Mesenchymal stem cell (in vitro differentiated cells and primary cell): ENCODE measurements at regions not wholly inside any gene's neighbourhood (a gene's known extent, or its start where the extent isn't known, plus 50 kb on each side); places are given as distances from the start of the nearest gene placed in this dataset.
A peak's percentile ranks its signal among the peaks of the same experiment; 100 is the strongest.

ENCODE experiments used
- DNase-seq: peaks from one replicate; pipeline ENCODE4 v3.0.0-alpha.2; 2013
- H2AFZ ChIP-seq: one replicate; pipeline ENCODE4 v1.6.1; 2013; ENCODE audit warnings: low read depth, mild to moderate bottlenecking, control low read depth, inconsistent platforms, low read length, moderate library complexity
- H2AK5ac ChIP-seq: 2 replicates; pipeline ENCODE4 v1.6.1; 2013; ENCODE audit warnings: low read length, moderate library complexity, mild to moderate bottlenecking, inconsistent platforms; ENCODE audit not compliant: severe bottlenecking
- H2BK120ac ChIP-seq: one replicate; pipeline ENCODE4 v1.6.1; 2013; ENCODE audit warnings: low read depth, mild to moderate bottlenecking, inconsistent platforms, low read length, moderate library complexity
- H2BK12ac ChIP-seq, 2 experiments: one replicate each; pipeline ENCODE4 v1.6.1; 2013; ENCODE audit warnings: inconsistent platforms in 2 of 2, low read length in 2 of 2, mild to moderate bottlenecking in 2 of 2, moderate library complexity in 2 of 2, control low read depth in 1 of 2
- H2BK15ac ChIP-seq: one replicate; pipeline ENCODE4 v1.6.1; 2013; ENCODE audit warnings: mild to moderate bottlenecking, low read depth, inconsistent platforms; ENCODE audit not compliant: poor library complexity, severe bottlenecking
- H2BK5ac ChIP-seq: 2 replicates; pipeline ENCODE4 v1.6.1; 2013; ENCODE audit warnings: low read depth, mild to moderate bottlenecking, low read length, control low read depth, inconsistent platforms; ENCODE audit not compliant: poor library complexity, severe bottlenecking
- H3K14ac ChIP-seq, 2 experiments: one replicate each; pipeline ENCODE4 v1.6.1; 2013; ENCODE audit warnings: inconsistent platforms in 2 of 2, low read length in 2 of 2, control low read depth in 1 of 2, mild to moderate bottlenecking in 1 of 2, moderate library complexity in 1 of 2
- H3K18ac ChIP-seq, 2 experiments: one replicate each; pipeline ENCODE4 v1.6.1; 2013; ENCODE audit warnings: inconsistent platforms in 2 of 2, low read length in 2 of 2, control low read depth in 1 of 2, low read depth in 1 of 2, mild to moderate bottlenecking in 1 of 2
- H3K23ac ChIP-seq, 2 experiments: one replicate each; pipeline ENCODE4 v1.6.1; 2013; ENCODE audit warnings: inconsistent platforms in 2 of 2, low read length in 2 of 2, mild to moderate bottlenecking in 2 of 2, moderate library complexity in 2 of 2, control low read depth in 1 of 2
- H3K27ac ChIP-seq: 2 replicates; pipeline ENCODE4 v1.5.1; 2013; ENCODE audit warnings: mild to moderate bottlenecking, moderate library complexity, low read length, control low read depth, inconsistent platforms; ENCODE audit not compliant: poor library complexity, severe bottlenecking
- H3K27me3 ChIP-seq, 2 experiments: 2 replicates each; pipeline versions ENCODE4 v1.6.1 to v1.7.0; 2013; ENCODE audit warnings: low read length in 2 of 2, mild to moderate bottlenecking in 2 of 2, moderate library complexity in 2 of 2, control low read depth in 1 of 2, inconsistent platforms in 1 of 2; ENCODE audit not compliant: control insufficient read depth in 1 of 2, insufficient read depth in 1 of 2
- H3K36me3 ChIP-seq, 2 experiments: 2 replicates each; pipeline versions ENCODE4 v1.6.1 to v1.7.0; 2013; ENCODE audit warnings: low read length in 2 of 2, control low read depth in 1 of 2, inconsistent platforms in 1 of 2, low read depth in 1 of 2, mild to moderate bottlenecking in 1 of 2; ENCODE audit not compliant: insufficient read depth in 2 of 2, control insufficient read depth in 1 of 2
- H3K4ac ChIP-seq, 2 experiments: one replicate each; pipeline ENCODE4 v1.6.1; 2013; ENCODE audit warnings: inconsistent platforms in 2 of 2, low read length in 2 of 2, mild to moderate bottlenecking in 2 of 2, moderate library complexity in 2 of 2, control low read depth in 1 of 2, low read depth in 1 of 2
- H3K4me1 ChIP-seq: 2 replicates; pipeline ENCODE4 v1.6.1; 2013; ENCODE audit warnings: low read depth, low read length, control low read depth; ENCODE audit not compliant: control insufficient read depth, insufficient read depth
- H3K4me2 ChIP-seq: 2 replicates; pipeline ENCODE4 v1.6.1; 2013; ENCODE audit warnings: low read length, mild to moderate bottlenecking, inconsistent platforms; ENCODE audit not compliant: poor library complexity, severe bottlenecking
- H3K4me3 ChIP-seq, 2 experiments: 2 replicates each; pipeline versions ENCODE4 v1.5.1 to v1.7.0; 2013; ENCODE audit warnings: low read length in 2 of 2, mild to moderate bottlenecking in 2 of 2, control low read depth in 1 of 2, low read depth in 1 of 2; ENCODE audit not compliant: insufficient read depth in 1 of 2
- H3K79me1 ChIP-seq: replicated peaks from 2 replicates; pipeline ENCODE4 v1.6.1; 2013; ENCODE audit warnings: mild to moderate bottlenecking, control low read depth, low read length, inconsistent platforms; ENCODE audit not compliant: poor library complexity, severe bottlenecking
- H3K9ac ChIP-seq: 2 replicates; pipeline ENCODE4 v1.7.0; 2013; ENCODE audit warnings: mild to moderate bottlenecking, low read length, moderate library complexity
- H3K9me3 ChIP-seq: 2 replicates; pipeline ENCODE4 v1.7.0; 2013; ENCODE audit warnings: mild to moderate bottlenecking, low read length; ENCODE audit not compliant: control insufficient read depth
- H4K8ac ChIP-seq: one replicate; pipeline ENCODE4 v1.6.1; 2013; ENCODE audit warnings: inconsistent platforms, mild to moderate bottlenecking, low read length, moderate library complexity
- H4K91ac ChIP-seq: one replicate; pipeline ENCODE4 v1.6.1; 2013; ENCODE audit warnings: mild to moderate bottlenecking, low read length, inconsistent platforms
- WGBS: methylation state at CpG from one replicate; pipeline ENCODE4 v1.1.7; 2013; ENCODE audit warnings: mixed read lengths; 5-methylcytosine and 5-hydroxymethylcytosine counted together

DNA sequence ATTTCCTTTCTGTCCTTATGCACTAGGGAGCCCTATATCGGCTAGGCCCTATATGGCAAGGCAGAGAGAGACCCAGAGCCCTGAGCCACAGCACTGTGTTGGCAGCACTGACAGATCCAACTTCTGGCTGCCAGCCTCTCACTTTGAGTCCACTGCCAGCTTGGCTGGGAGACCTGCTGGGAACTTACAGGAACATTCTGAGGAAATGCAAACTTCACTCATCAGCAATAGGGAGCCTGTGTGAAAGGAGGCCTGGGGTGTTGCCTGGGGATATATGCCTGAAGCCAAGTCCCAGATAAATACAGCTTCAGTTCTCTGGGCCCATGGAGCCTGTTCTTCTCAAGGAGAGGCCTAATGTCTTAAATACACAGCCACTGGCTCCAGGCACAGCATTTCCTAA, 78.0 kb downstream of the ADRB2 start:
- Histone ChIP-seq H3K36me3 (no peaks in the 10 kb centered on the region), H3K79me1 (no peaks in the 10 kb centered on the region), H3K27ac (no peak overlapping the region), H3K27me3 (no peaks in the 10 kb centered on the region), H3K23ac (no peak overlapping the region), H3K4me2 (no peak overlapping the region), H2AK5ac (no peak overlapping the region), H3K4me3 (no peak overlapping the region), H4K8ac (peak overlapping the region; percentile 51), H3K9me3 (no peaks in the 10 kb centered on the region), H3K4ac (no peak overlapping the region), H3K4me1 (no peaks in the 10 kb centered on the region), H2BK120ac (no peak overlapping the region), H4K91ac (no peak overlapping the region), H2BK12ac (peak overlapping the region in 1 of 2 experiments; percentile 25), H2BK15ac (no peak overlapping the region), H3K14ac (no peak overlapping the region), H2BK5ac (no peak overlapping the region), H2AFZ (no peak overlapping the region), H3K9ac (no peak overlapping the region), H3K18ac (no peak overlapping the region)
- DNase-seq, result no peak
- 95% methylated on average over 1 of the region's 1 CpG for WGBS

DNA sequence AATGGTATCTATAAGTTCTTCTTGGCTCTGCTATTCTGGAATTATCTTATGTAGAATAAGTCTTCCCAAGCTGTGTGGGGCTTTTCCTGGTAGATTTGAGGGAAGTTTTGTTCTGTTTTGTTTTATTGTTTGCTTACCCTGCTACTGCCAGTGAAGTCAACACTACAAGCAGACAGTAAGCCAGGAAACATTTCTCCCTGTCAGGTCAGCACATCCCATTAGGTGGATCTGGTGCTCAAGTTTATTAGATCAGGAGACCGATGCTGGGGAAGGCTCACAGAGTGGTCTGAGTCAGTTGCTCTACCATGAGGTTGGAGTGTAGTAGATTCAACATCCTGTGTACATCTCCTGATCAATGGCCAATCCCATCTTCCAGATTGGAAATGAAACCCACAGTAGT, 79.1 kb downstream of the ADRB2 start:
- Histone ChIP-seq H2AK5ac (no peak overlapping the region), H2BK5ac (no peak overlapping the region), H2BK15ac (no peak overlapping the region), H2BK120ac (peak overlapping the region; percentile 42), H3K4me2 (no peak overlapping the region), H2BK12ac (no peak overlapping the region), H3K4me3 (no peak overlapping the region), H3K9ac (no peak overlapping the region), H3K27me3 (no peaks in the 10 kb centered on the region), H3K23ac (no peak overlapping the region), H3K4ac (no peak overlapping the region), H3K4me1 (peaks cover 1% of the 10 kb centered on the region), H4K91ac (no peak overlapping the region), H3K18ac (no peak overlapping the region), H4K8ac (no peak overlapping the region), H3K9me3 (no peaks in the 10 kb centered on the region), H2AFZ (no peak overlapping the region), H3K27ac (no peak overlapping the region), H3K14ac (no peak overlapping the region), H3K79me1 (no peaks in the 10 kb centered on the region), H3K36me3 (no peaks in the 10 kb centered on the region)
- WGBS, result 63% methylated on average over 1 of the region's 1 CpG
- DNase-seq, result no peak

DNA sequence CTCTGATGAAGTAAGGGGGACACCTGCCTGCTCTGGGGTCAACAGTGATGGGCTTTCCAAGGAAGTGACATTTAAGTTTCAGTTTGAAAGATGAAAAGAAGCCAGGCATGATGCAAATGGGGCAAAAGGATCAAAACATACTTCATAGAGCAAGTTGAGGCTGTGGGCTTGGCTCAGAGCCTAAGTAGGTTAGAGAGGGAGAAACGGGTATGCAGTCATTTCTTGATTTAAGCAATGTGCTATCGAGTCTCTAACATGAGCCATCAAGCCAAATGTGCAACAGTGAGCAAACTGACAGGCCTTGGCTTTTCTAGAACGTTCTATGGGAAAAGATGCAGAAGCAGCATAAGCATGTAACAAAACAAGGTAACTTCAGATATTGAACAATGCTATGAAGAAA, 80.6 kb downstream of the ADRB2 start:
- Histone ChIP-seq H3K18ac (no peak overlapping the region), H2BK5ac (no peak overlapping the region), H3K79me1 (no peaks in the 10 kb centered on the region), H3K9me3 (no peaks in the 10 kb centered on the region), H3K27ac (no peak overlapping the region), H3K4me2 (no peak overlapping the region), H4K8ac (no peak overlapping the region), H3K4me1 (peaks cover 6% of the 10 kb centered on the region), H4K91ac (no peak overlapping the region), H2AFZ (no peak overlapping the region), H3K23ac (no peak overlapping the region), H2BK120ac (no peak overlapping the region), H3K4ac (no peak overlapping the region), H2BK15ac (no peak overlapping the region), H3K36me3 (no peaks in the 10 kb centered on the region), H3K27me3 (no peaks in the 10 kb centered on the region), H3K14ac (no peak overlapping the region), H3K4me3 (no peak overlapping the region), H2AK5ac (no peak overlapping the region), H3K9ac (no peak overlapping the region), H2BK12ac (no peak overlapping the region)
- no peak for DNase-seq
- 95% methylated on average over 3 of the region's 3 CpGs for WGBS

DNA sequence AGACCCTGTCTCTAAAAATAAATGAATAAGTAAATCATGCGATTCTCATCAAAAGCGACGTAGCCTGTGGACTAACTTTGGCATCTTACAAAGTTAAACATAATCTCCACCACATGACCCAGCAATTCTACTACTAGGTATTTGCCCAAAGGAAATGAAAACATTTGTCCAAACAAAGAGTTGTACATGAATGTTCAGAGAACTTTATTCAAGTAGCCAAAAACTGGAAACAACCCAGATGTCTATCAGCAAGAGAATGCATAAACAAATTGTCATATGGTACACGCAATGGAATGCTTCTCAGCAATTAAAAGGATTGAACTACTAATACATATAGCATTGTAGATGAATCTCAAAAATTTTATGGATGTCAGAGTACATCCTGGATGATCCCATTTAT, 82.6 kb downstream of the ADRB2 start:
- WGBS, result 0% methylated on average over 3 of the region's 4 CpGs
- peak overlapping the region in 1 of 2 experiments; percentile 61 for H3K18ac ChIP-seq

More for the DNA sequence above, 82.6 kb downstream of the ADRB2 start:
- H3K4ac ChIP-seq, result no peak overlapping the region
- H3K36me3 ChIP-seq, result no peaks in the 10 kb centered on the region
- no peak overlapping the region for H3K27ac ChIP-seq
- no peak overlapping the region for H3K9ac ChIP-seq
- peak overlapping the region in 1 of 2 experiments; percentile 75 for H2BK12ac ChIP-seq
- no peak overlapping the region for H2AK5ac ChIP-seq
- H3K23ac ChIP-seq, result no peak overlapping the region
- H3K79me1 ChIP-seq, result no peaks in the 10 kb centered on the region
- H2BK120ac ChIP-seq, result no peak overlapping the region
- no peak overlapping the region for H4K8ac ChIP-seq
- H3K27me3 ChIP-seq, result no peaks in the 10 kb centered on the region
- H3K14ac ChIP-seq, result no peak overlapping the region
- no peak overlapping the region for H3K4me3 ChIP-seq
- peaks cover 14% of the 10 kb centered on the region for H3K4me1 ChIP-seq
- H3K9me3 ChIP-seq, result no peaks in the 10 kb centered on the region
- no peak overlapping the region for H3K4me2 ChIP-seq
- no peak overlapping the region for H2AFZ ChIP-seq
- no peak overlapping the region for H2BK15ac ChIP-seq
- H2BK5ac ChIP-seq, result no peak overlapping the region
- H4K91ac ChIP-seq, result no peak overlapping the region
- peak; percentile 75 for DNase-seq
